Testis (tissue), 2 donors: ENCODE measurements at regions not wholly inside any gene's neighbourhood (a gene's known extent, or its start where the extent isn't known, plus 50 kb on each side); places are given as distances from the start of the nearest gene placed in this dataset.

Experiments
- CTCF ChIP-seq, 3 experiments: fragments of 450-650 bp in 2 of 3; fragments of 200-600 bp in 1 of 3; sonication (generic) in 1 of 3; IDR thresholded peaks; one replicate each; pipeline ENCODE4 v1.5.1; 2016 to 2019; ENCODE audit warnings: antibody characterized with exemption in 3 of 3, mild to moderate bottlenecking in 2 of 3, moderate library complexity in 1 of 3
- POLR2A ChIP-seq: fragments of 450-650 bp; IDR thresholded peaks from one replicate; pipeline ENCODE4 v1.6.1; 2017; ENCODE audit warnings: antibody characterized with exemption, mild to moderate bottlenecking, moderate library complexity

- no peak for TF ChIP-seq CTCF (IDR thresholded peaks at IDR 0.05)
- TF ChIP-seq POLR2A, result no peak
These were observed 63.5 kb upstream of the MAMLD1 start for GRCh38 chrX:150299579-150299978.
